ENCODE measurements at regions not wholly inside any gene's neighbourhood (a gene's known extent, or its start where the extent isn't known, plus 50 kb on each side); places are given as distances from the start of the nearest gene placed in this dataset.

DNA sequence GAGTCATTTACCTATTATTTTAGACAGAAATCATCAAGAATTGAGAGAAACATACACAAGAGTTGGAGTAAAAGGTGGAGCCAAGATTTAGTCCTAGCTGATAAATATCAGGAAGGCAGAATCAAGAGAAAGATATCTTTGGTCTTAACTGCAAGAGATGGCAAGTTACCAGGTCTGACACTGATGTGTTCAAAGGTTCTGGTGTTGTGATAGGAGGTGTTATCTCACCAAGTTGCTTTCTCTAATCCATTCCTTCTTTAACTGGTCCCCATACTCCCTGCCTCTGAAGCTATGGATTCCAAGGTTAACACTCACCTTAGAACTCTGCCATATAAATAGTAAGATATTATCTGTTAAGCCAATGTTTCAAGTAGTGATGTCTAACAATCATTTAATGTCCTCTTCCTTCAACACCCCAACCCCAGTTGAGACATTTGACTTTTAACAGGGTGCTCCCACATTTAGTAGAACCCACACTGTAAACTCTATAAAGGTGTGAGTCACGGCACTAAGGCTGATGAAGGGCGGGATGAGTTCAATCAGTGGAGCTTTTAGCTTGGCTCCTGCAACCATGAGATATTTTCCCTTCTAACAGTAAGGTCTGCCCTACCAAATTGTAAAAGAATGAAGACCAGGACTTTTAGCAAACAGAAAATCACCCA is 333.7 kb downstream of the RND3 start:
- TF ChIP-seq, protein P1, sequence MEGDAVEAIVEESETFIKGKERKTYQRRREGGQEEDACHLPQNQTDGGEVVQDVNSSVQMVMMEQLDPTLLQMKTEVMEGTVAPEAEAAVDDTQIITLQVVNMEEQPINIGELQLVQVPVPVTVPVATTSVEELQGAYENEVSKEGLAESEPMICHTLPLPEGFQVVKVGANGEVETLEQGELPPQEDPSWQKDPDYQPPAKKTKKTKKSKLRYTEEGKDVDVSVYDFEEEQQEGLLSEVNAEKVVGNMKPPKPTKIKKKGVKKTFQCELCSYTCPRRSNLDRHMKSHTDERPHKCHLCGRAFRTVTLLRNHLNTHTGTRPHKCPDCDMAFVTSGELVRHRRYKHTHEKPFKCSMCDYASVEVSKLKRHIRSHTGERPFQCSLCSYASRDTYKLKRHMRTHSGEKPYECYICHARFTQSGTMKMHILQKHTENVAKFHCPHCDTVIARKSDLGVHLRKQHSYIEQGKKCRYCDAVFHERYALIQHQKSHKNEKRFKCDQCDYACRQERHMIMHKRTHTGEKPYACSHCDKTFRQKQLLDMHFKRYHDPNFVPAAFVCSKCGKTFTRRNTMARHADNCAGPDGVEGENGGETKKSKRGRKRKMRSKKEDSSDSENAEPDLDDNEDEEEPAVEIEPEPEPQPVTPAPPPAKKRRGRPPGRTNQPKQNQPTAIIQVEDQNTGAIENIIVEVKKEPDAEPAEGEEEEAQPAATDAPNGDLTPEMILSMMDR (conservative IDR thresholded peaks at IDR 0.05): no peak
- no peak for TF ChIP-seq EZH2 (IDR thresholded peaks at IDR 0.05; ENCODE audit: low read depth)

Measured in PC-9 (cell line).